HepG2 (cell line): ENCODE measurements at regions not wholly inside any gene's neighbourhood (a gene's known extent, or its start where the extent isn't known, plus 50 kb on each side); places are given as distances from the start of the nearest gene placed in this dataset.
A peak's percentile ranks its signal among the peaks of the same experiment; 100 is the strongest.

Experiments
- ATAC-seq: fragments of 200-7000 bp; cut with Tn5 transposase; 3 replicates; pipeline ENCODE4 v1.9.1; 2020; ENCODE audit warnings: mild to moderate bottlenecking, moderate library complexity
- BruUV-seq: library from RNA; stranded (reverse); fragments of 400-500 nt; replicated peaks from 2 replicates; lab custom pipeline; 2021; lab: Mats Ljungman, UMichigan
- CTCF ChIA-PET: fragments of 300-600 bp; formaldehyde crosslinking; extraction: SDS; loops from one replicate; lab custom pipeline; 2021; ENCODE audit warnings: low total read pairs, inconsistent platforms, low intra/inter-chr PET ratio; lab: Yijun Ruan, JAX
- POLR2A ChIA-PET: fragments of 350-600 bp; sonication (Branson Sonifier 250); formaldehyde crosslinking; loops from one replicate; lab custom pipeline; 2020; ENCODE audit warnings: antibody characterized with exemption, inconsistent platforms; lab: Yijun Ruan, JAX
- DNase-seq: peaks from one replicate; pipeline ENCODE4 v3.0.0-alpha.2; 2015; ENCODE audit warnings: low spot score
- FAIRE-seq: peaks from 3 replicates; lab custom pipeline; 2011; peaks lifted over from hg19 to GRCh38; lab: Jason Lieb, UNC
- H2AFZ ChIP-seq: one replicate; pipeline ENCODE4 v1.6.1; 2011; ENCODE audit warnings: low read length, inconsistent platforms
- H3K27ac ChIP-seq: fragments of 300-600 bp; 3 replicates; pipeline ENCODE4 v1.8.0; 2011; ENCODE audit warnings: mixed run types, mild to moderate bottlenecking, mixed read lengths, low read length, inconsistent platforms; ENCODE audit not compliant: insufficient read depth; ENCODE audit errors: extremely low read length
- H3K27me3 ChIP-seq, 2 experiments: fragments of 200-600 bp in 1 of 2; 2 replicates in 1 of 2; 3 replicates in 1 of 2; pipeline versions ENCODE4 v1.6.0 to v1.8.0; 2011; ENCODE audit warnings: low read length in 2 of 2, mild to moderate bottlenecking in 2 of 2, moderate library complexity in 2 of 2, inconsistent platforms in 1 of 2; ENCODE audit not compliant: insufficient read depth in 2 of 2, control insufficient read depth in 1 of 2
- H3K36me3 ChIP-seq, 2 experiments: fragments of 200-600 bp in 1 of 2; replicated peaks in 1 of 2; 2 replicates in 1 of 2; 3 replicates in 1 of 2; pipeline versions ENCODE4 v1.5.1 to v1.8.0; 2011; ENCODE audit warnings: low read length in 2 of 2, inconsistent platforms in 1 of 2; ENCODE audit not compliant: insufficient read depth in 2 of 2, control insufficient read depth in 1 of 2
- H3K4me1 ChIP-seq: 2 replicates; pipeline ENCODE4 v1.5.1; 2012; ENCODE audit warnings: low read length, inconsistent platforms; ENCODE audit not compliant: insufficient read depth
- H3K4me2 ChIP-seq: 2 replicates; pipeline ENCODE4 v1.6.0; 2011; ENCODE audit warnings: low read depth, low read length, inconsistent platforms
- H3K4me3 ChIP-seq, 3 experiments: fragments of 200-600 bp in 1 of 3; sonication (generic), shearing (Covaris generic) in 1 of 3; replicated peaks in 1 of 3; 2 replicates each; pipeline ENCODE4 v1.5.1; 2011 to 2016; ENCODE audit warnings: low read length in 3 of 3, inconsistent platforms in 2 of 3, low read depth in 2 of 3, mild to moderate bottlenecking in 2 of 3, control low read depth in 1 of 3, mixed read lengths in 1 of 3; ENCODE audit not compliant: insufficient read depth in 1 of 3
- H3K79me2 ChIP-seq: one replicate; pipeline ENCODE4 v1.6.1; 2011; ENCODE audit warnings: low read length, inconsistent platforms; ENCODE audit not compliant: insufficient read depth
- H3K9ac ChIP-seq: 2 replicates; pipeline ENCODE4 v1.6.0; 2011; ENCODE audit warnings: mild to moderate bottlenecking, low read depth, low read length, inconsistent platforms; ENCODE audit not compliant: insufficient read depth
- H3K9me3 ChIP-seq: 2 replicates; pipeline ENCODE4 v1.5.1; 2012; ENCODE audit warnings: mild to moderate bottlenecking, low read length
- H4K20me1 ChIP-seq: 2 replicates; pipeline ENCODE4 v1.6.0; 2011; ENCODE audit warnings: inconsistent platforms, mild to moderate bottlenecking, low read length, moderate library complexity; ENCODE audit not compliant: insufficient read depth
- ATF7 ChIP-seq, 2 experiments: fragments of 450-650 bp in 1 of 2; sonication (generic) in 1 of 2; formaldehyde crosslinking in 1 of 2; IDR thresholded peaks; 2 replicates each; pipeline versions ENCODE4 v1.4.0 to v1.6.1; 2016 to 2020; ENCODE audit warnings: antibody characterized with exemption in 1 of 2, mild to moderate bottlenecking in 1 of 2, missing genetic modification reagents in 1 of 2
- CREB1 ChIP-seq, 2 experiments: fragments of 450-650 bp in 1 of 2; IDR thresholded peaks; 2 replicates each; pipeline ENCODE4 v1.6.1; 2016 to 2017; ENCODE audit warnings: control low read depth in 1 of 2, mild to moderate bottlenecking in 1 of 2, missing compliant biosample characterization in 1 of 2, missing genetic modification characterization in 1 of 2
- FOXA1 ChIP-seq, 2 experiments: fragments of 450-650 bp in 1 of 2; sonication (generic) in 1 of 2; formaldehyde crosslinking in 1 of 2; IDR thresholded peaks; 2 replicates each; pipeline versions ENCODE4 v1.4.0 to v1.6.1; 2016 to 2020; ENCODE audit warnings: missing genetic modification reagents in 1 of 2
- HNRNPL ChIP-seq: fragments of 200-400 bp; formaldehyde crosslinking; IDR thresholded peaks from 2 replicates; pipeline ENCODE4 v1.6.1; 2017; ENCODE audit warnings: mild to moderate bottlenecking, low read depth, low read length
- MYC ChIP-seq: sonication (generic); formaldehyde crosslinking; IDR thresholded peaks from 2 replicates; pipeline ENCODE4 v1.9.0; 2021; ENCODE audit warnings: missing genetic modification reagents, borderline replicate concordance
- ZFP82 ChIP-seq: sonication (generic); formaldehyde crosslinking; IDR thresholded peaks from 2 replicates; pipeline ENCODE4 v1.5.1; 2020; ENCODE audit warnings: mild to moderate bottlenecking, missing genetic modification reagents, borderline replicate concordance
- ZNF276 ChIP-seq: sonication (generic); formaldehyde crosslinking; IDR thresholded peaks from 2 replicates; pipeline ENCODE4 v1.4.0; 2020; ENCODE audit warnings: mild to moderate bottlenecking, low read depth, missing genetic modification reagents
- WGBS: methylation state at CpG from one replicate; pipeline ENCODE4 v1.1.6; 2017; ENCODE audit warnings: low lambda C conversion rate; 5-methylcytosine and 5-hydroxymethylcytosine counted together
- in situ Hi-C: cut with HindIII; loops from 2 replicates; pipeline ENCODE4 v1.10.0; 2017; ENCODE audit warnings: low pct_unique_long_range_greater_than_20kb; ENCODE audit not compliant: extremely low pct_ligation_motif_present
- intact Hi-C: fragments of 100-400 bp; cut with micrococcal nuclease; formaldehyde crosslinking; loops from one replicate; pipeline ENCODE4 v1.10.0; 2022; ENCODE audit not compliant: unreplicated experiment

DNA sequence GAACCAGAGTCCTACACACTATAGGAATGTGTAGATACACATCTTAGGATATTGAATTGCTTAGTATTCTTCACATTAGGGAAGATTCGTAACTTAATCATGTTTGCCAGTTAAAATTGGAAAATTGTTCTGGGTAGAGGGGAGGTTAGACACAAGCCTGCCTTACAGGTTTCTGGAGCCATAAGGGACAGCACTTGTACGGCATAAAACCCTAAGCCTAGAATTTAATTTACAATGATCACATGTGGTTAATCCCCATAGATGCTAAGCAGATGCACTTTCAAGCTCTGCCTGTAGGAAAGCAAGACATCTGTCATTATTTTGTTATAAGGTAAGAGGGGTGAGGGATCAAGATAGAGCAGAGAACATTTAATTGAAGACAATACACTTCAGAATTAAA is 820.7 kb downstream of the NCAM2 start (continued):
- no peak for TF ChIP-seq ZNF276

DNA sequence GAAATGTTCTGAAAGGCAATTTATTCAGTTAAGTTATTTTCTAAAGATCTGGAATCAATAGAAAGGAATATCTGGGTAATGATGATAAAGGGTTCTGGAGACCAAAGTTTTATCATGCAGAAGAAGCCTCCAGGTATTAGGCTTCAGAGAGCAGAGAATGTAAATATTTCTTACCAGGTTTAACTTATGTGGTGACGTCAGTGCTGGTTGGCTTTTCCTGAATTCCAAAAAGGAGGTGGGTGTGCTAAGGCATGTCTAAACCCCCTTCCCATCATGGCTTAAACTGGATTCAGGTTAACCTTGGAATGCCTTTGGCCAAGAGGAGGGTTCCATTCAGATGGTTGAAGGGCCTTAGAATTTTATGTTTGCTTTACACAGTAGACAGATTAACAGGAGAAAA is 829.9 kb downstream of the NCAM2 start:
- no peak overlapping the region for H2AFZ ChIP-seq
- no peaks in the 10 kb centered on the region for H3K36me3 ChIP-seq
- TF ChIP-seq CREB1 (IDR thresholded peaks at IDR 0.05), result peak; percentile 79
- no peak for TF ChIP-seq CREB1 (CRISPR knock-in tag; IDR thresholded peaks at IDR 0.05)
- no peak for TF ChIP-seq FOXA1 (IDR thresholded peaks at IDR 0.05)
- TF ChIP-seq FOXA1 (CRISPR knock-in tag; IDR thresholded peaks at IDR 0.05), result no peak
- no peak for TF ChIP-seq HNRNPL
- no peak for TF ChIP-seq MYC (CRISPR knock-in tag)
- no peak for TF ChIP-seq ZFP82 (CRISPR knock-in tag)
- TF ChIP-seq ATF7 (IDR thresholded peaks at IDR 0.05), result peak; percentile 68
- TF ChIP-seq ATF7 (CRISPR knock-in tag; IDR thresholded peaks at IDR 0.05), result no peak
- DNase-seq (no peak), FAIRE-seq (no peak), ATAC-seq (no peak)
- WGBS, result 18% methylated on average over 1 of the region's 1 CpG
- peaks cover 86% of the 10 kb centered on the region for H3K9me3 ChIP-seq
- intact Hi-C loops, result no loop called here
- no peak overlapping the region for H3K9ac ChIP-seq
- no peaks in the 10 kb centered on the region for H3K79me2 ChIP-seq
- in situ Hi-C loops, result no loop called here
- H3K4me1 ChIP-seq, result no peaks in the 10 kb centered on the region
- ChIA-PET CTCF (no interaction called here), POLR2A (no interaction called here)
- no peaks in the 10 kb centered on the region for H4K20me1 ChIP-seq
- H3K27me3 ChIP-seq, result no peaks in the 10 kb centered on the region
- BruUV-seq, result no TSS peak
- H3K4me2 ChIP-seq, result no peak overlapping the region
- no peak overlapping the region for H3K4me3 ChIP-seq
- H3K27ac ChIP-seq, result no peak overlapping the region
